HG03103 (cell line): ENCODE measurements at regions not wholly inside any gene's neighbourhood (a gene's known extent, or its start where the extent isn't known, plus 50 kb on each side); places are given as distances from the start of the nearest gene placed in this dataset.

Experiments used
- ATAC-seq: cut with Tn5 transposase; IDR thresholded peaks from one replicate; pipeline ENCODE4 v1.9.1; 2021; ENCODE audit warnings: low read depth; ENCODE audit not compliant: unreplicated experiment

DNA sequence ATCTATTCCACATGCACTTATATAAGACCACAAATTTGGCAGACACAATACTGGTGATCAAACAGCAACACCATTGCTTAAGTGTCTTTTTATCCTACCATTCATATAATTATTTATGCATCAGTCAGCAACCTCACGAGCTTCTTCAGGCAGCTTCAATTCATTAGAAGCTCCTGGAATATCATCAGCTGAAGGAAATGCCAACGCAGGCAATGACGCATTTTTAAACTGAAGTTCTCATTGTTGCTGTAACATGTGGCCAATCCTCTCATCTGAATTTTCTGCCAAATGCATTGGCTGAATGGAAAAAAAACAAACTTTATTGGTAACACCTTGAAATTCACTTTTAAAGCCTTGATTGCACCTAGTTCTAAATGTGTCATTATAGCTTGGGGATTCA, 376.4 kb upstream of the RGMB start:
- no peak for ATAC-seq

- ATAC-seq: no peak
Observed at GRCh38 chr5:98398465-98398864, 375.0 kb upstream of the RGMB start.

DNA sequence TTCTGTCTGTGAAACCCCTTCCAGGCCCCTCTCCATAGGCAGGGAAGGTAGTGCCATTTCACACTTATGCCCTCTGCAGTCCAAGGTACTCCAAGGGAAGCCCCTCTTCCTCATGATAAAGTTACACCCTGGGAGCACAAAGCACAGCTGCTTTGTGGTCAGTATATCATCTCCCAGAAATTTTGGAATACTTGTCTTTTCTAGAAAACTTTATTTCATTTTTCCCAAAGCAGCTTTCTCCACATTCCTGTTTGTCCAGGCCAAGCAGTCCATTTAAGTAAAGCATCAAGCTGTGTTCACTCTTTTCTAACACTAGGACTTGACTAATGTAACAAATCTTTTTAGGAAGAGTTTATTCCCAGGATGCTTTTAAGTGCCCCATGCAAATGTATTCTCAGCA, 371.8 kb upstream of the RGMB start:
- no peak for ATAC-seq

- no peak for ATAC-seq
Observed at GRCh38 chr5:98402130-98402529, 371.3 kb upstream of the RGMB start.

DNA sequence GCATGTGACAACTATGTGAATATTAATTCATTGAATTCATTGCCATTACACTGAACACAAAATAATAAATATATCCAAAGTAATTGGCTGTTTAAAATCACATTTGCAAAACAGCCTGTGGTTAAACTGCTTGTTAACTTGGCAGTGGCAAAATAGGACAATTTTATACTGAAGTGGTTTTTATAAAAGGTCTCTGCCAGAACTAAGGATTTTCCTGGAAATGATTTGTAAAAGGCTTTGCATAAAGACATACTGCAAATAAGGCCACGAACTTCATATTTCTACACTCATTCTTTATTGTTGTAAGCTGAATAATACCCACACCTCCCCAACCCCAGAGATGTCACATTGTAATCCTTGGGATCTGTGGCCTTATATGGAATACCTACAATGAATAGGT, 370.3 kb upstream of the RGMB start:
- no peak for ATAC-seq

DNA sequence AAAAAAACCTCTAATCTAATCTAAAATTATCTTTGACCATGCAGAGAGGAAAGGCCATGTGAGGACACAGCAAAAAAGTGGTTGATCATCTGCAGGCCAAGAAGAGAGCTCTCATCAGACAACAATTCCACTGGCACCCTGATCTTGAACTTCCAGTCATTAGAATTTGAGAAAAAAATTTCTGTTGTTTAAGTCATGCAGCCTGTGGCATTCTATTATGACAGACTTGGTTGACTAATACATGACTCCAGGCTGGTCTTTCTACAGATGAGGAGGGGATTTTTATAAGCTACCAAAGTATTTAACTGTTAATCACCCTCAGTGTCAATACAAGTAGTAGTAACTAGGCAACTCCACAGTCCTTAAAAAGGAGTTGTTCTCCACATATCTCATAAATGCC, 358.5 kb upstream of the RGMB start:
- no peak for ATAC-seq

GRCh38 chr5:98415663-98416062, 357.8 kb upstream of the RGMB start:
- ATAC-seq: no peak

DNA sequence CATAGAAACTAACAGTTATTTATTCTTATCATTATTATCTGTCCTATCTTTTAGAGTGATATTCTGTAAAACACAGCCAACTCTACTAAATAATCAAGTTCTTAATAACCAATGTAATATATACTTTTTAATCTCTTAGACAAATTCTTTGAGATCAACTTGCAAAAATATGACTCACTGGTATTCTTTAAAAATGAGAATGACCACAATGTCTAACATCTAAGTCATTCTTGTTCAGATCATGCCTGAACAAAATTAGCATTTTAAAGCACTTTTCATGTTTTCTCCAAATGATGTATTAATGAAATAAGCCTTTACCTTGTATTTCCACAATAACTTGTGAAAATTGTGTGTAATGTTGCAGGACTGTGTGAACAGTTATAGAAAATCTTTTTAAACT, 356.9 kb upstream of the RGMB start:
- ATAC-seq: no peak

DNA sequence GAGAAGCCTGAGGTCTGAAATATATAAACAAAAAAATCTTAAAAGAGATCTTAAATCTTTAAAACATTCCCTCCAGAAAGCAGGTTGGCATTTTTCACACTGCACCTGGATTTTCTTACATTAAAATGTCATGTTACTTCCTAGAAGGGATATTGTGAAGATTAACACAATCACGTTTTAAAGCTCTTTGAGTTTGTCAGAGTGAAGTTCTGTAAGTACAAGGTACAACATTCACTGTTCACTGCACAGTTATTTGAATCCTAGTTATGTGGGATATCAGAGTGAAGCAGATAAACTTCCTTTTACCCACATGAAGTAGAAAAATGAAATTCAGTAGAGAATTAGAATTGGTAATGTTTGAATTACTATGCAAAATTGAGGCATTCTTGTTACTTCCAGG, 353.6 kb upstream of the RGMB start:
- ATAC-seq: no peak

DNA sequence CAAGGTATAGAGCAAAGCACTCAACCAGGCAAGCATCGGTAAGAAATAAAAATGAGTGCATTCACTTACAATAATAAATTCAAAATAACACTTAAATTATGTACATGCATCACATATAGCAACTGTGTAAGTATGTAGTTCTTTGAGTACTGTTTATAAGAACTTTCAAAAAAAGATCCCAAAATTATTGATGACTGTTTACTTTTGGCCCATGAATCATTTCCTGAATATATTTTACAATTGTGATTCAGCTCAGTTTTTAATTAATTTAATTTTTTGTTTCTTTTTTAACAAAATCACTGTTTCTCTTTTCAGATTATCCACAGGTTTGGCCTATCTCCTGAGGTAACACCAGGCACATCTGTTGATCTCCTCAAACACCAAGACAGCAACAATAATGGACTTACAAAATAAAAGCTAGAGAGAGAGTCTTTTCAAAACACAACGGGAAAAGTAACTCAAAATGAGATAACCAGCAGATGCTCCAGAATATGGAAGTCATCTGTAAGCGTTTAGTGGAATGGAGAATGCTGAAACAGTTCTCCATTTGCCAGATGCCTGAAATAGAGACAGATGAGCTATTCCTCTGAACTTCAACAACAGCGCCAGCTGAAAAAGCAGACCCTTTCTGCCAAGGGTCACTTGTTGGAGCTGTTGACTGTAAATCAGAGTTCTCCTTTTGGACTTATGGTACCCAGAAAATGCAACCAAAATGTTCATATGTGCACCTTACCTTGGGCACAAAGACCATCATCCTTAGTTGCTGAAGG, 348.6 kb upstream of the RGMB start:
- ATAC-seq: no peak

DNA sequence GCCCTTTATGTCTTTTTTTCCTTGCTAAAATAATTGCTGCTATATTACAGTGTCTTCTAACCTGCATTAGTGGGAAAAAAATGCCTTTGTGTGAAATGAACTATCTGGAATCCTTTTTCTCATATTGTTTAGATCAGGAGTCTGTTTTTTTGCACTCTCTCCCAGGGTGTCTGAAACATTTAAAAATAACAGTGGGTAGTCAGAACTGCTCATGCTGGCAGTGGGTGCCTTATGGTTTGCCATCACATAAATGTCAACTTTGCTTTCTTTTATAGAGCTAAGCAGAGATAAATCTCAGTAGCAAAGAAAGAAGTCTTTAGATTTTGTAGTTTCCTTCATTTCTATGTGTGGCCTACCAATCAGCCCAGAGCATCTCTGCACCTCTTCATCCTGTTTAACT, 347.8 kb upstream of the RGMB start:
- no peak for ATAC-seq

DNA sequence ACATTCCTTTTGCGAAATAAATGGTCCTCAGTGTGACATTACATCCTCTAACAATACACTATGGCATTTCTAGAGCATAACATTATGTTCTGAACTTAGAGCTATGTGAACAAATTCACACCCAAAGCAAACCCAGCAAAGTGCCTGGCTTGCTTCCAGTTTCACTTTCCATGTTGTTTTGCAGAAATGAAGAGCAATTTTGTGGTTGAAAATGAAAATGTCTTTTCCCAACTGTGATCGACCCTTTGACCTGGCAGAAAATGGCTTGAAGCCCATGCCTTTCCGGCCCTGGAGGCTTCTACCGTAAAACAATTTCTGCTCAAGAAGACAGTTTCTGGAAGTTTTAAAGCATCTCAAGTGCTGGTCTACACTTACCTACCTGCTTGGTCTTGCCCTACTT, 344.7 kb upstream of the RGMB start:
- peak; percentile 45 for ATAC-seq

GRCh38 chr5:98432378-98432777, 341.1 kb upstream of the RGMB start:
- ATAC-seq: no peak

- ATAC-seq: no peak
Observed at GRCh38 chr5:98433022-98433421, 340.4 kb upstream of the RGMB start.

GRCh38 chr5:98433673-98434072, 339.8 kb upstream of the RGMB start:
- no peak for ATAC-seq

DNA sequence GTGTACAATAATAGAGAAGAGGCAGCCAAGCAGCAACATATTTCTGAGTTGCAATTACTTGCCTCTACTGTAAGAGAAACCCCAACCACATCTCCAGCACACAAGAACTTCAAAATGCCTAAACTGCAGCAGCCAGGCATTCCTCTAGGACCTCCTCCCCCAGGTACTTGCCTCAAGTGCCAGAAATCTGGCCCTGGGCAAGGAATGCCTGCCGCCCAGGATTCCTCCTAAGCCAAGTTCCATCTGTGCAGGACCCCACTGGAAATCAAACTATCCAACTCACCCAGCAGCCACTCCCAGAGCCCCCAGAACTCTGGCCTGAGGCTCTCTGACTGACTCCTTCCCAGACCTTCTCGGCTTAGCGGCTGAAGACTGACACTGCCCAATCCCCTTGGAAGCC, 336.8 kb upstream of the RGMB start:
- no peak for ATAC-seq

DNA sequence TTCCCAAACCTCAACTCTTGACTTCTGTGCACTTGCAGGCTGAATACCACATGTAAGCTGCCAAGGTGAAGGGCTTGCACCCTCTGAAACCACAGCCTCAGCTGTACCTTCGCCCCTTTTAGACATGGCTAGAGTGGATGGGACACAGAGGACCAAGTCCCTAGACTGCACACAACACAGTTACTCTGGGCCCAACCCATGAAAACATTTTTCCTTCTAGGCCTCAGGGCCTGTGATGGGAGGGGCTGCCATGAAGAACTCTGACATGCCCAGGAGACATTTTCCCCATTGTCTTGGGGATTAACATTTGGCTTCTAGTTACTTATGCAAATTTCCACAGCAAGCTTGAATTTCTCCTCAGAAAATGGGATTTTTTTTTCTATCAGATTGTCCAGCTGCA, 331.0 kb upstream of the RGMB start:
- no peak for ATAC-seq

- ATAC-seq: no peak
Observed at GRCh38 chr5:98443881-98444280, 329.6 kb upstream of the RGMB start.

DNA sequence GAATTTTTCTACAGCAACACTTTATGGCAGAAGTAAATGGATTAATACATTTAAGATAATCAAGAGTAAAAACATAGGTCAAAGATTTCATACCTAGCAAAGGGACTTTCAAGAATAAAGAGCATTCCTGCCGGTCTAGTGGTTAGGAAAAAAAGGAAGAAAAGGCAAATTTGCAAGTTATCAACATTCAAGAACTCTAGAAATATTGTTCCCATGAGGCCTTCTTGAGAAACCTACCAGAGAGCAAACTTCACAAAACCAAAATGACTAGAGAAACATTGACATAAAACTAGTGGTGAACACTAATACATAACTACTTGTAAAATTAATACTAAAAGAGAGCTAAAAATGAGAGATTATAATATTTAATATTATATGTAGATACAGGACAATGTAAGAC, 320.2 kb upstream of the RGMB start:
- ATAC-seq: no peak

DNA sequence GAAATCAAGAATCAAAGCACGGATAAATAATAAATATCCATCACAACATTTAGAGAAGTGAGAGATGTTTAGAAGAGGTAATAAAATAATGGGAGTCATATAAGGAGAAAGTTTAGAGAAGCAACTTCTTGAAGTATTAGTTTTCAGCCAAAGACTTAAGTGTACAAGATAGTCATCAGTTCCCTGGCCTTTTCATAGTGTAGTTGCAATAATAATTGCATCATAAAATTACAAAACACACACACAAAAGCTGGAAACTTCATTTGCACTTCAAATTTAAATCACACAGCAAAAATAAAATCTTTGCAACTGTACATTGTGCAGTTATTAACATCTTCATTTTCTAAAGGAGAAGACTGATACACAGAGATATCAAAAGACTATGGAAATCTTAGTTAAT, 319.1 kb upstream of the RGMB start:
- ATAC-seq: no peak

- no peak for ATAC-seq
Observed at GRCh38 chr5:98454904-98455303, 318.6 kb upstream of the RGMB start.

- ATAC-seq: no peak
Observed at GRCh38 chr5:98455665-98456064, 317.8 kb upstream of the RGMB start.

DNA sequence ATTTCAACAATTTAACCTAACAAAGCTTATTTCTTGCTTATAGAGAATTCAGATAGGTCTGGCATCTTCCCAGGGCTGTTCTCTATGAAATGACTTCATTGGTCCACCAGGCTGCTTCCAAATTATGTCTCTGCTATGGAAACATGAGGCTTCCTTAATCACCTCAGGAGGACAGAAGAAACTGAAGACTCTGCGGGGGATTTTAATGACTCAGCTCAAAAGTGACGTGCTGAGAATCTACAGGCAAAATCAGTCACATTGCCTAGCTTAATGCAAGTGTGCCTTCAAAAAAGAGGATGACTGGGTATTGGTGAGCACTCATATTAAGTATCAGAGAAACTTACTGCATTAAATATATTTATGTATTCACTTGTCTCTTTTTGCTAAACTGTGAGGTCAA, 315.5 kb upstream of the RGMB start:
- ATAC-seq: no peak
